Cardiac muscle cell (in vitro differentiated cells and primary cell): ENCODE measurements at regions not wholly inside any gene's neighbourhood (a gene's known extent, or its start where the extent isn't known, plus 50 kb on each side); places are given as distances from the start of the nearest gene placed in this dataset.

ENCODE experiments used
- DNase-seq, 2 donors: peaks; one replicate each; pipeline versions ENCODE4 v3.0.0 to v3.0.0-alpha.2; 2010 to 2017; ENCODE audit warnings: low read depth in 1 of 2, low spot score in 1 of 2
- H3K27ac ChIP-seq: fragments of 200-600 bp; sonication (generic); 2 replicates; pipeline ENCODE4 v1.5.1; 2016
- H3K27me3 ChIP-seq: fragments of 200-600 bp; sonication (generic); 2 replicates; pipeline ENCODE4 v1.6.0; 2016; ENCODE audit warnings: control low read depth
- H3K36me3 ChIP-seq: fragments of 200-600 bp; sonication (generic); 2 replicates; pipeline ENCODE4 v1.5.1; 2016; ENCODE audit warnings: control low read depth
- H3K4me1 ChIP-seq: fragments of 200-600 bp; sonication (generic); 2 replicates; pipeline ENCODE4 v1.8.1; 2017; ENCODE audit warnings: low read depth, mild to moderate bottlenecking, mixed run types
- H3K4me3 ChIP-seq: fragments of 200-600 bp; sonication (generic); 2 replicates; pipeline ENCODE4 v1.5.1; 2016; ENCODE audit warnings: mild to moderate bottlenecking
- H3K9me3 ChIP-seq: fragments of 200-600 bp; sonication (generic); 2 replicates; pipeline ENCODE4 v1.5.1; 2017; ENCODE audit warnings: low read depth, mild to moderate bottlenecking, control low read depth
- TF ChIP-seq, protein P1 (sequence below): IDR thresholded peaks from 2 replicates; pipeline ENCODE4 v1.5.1; 2012; ENCODE audit warnings: low read depth, mild to moderate bottlenecking, low read length

DNA sequence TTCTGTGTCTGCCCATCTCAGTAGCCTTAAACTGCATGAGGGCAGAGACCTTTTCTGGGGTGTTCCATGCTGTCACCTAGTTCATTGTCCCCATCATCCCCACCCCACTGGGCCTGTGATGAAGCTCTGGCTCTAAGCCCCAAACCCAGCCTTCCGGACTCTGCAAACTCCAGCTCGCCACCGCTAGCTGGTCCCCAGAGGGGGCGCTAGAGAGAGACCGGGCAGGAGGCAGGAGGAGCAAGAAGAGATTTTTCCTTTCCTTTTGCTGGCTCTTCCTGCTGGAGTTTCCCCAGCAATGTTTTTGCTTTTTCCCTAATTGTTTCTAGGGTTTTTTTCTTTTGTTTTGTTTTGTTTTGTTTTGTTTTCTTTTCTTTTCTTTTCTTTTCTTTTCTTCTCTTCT is 234.4 kb downstream of the TEX36 start:
- Histone ChIP-seq H3K4me1 (no peaks in the 10 kb centered on the region), H3K27ac (no peak overlapping the region), H3K4me3 (no peak overlapping the region), H3K27me3 (no peaks in the 10 kb centered on the region), H3K9me3 (no peaks in the 10 kb centered on the region), H3K36me3 (no peaks in the 10 kb centered on the region)
- DNase-seq, result peak in 1 of 2 donors; percentile 37
- TF ChIP-seq, protein P1, sequence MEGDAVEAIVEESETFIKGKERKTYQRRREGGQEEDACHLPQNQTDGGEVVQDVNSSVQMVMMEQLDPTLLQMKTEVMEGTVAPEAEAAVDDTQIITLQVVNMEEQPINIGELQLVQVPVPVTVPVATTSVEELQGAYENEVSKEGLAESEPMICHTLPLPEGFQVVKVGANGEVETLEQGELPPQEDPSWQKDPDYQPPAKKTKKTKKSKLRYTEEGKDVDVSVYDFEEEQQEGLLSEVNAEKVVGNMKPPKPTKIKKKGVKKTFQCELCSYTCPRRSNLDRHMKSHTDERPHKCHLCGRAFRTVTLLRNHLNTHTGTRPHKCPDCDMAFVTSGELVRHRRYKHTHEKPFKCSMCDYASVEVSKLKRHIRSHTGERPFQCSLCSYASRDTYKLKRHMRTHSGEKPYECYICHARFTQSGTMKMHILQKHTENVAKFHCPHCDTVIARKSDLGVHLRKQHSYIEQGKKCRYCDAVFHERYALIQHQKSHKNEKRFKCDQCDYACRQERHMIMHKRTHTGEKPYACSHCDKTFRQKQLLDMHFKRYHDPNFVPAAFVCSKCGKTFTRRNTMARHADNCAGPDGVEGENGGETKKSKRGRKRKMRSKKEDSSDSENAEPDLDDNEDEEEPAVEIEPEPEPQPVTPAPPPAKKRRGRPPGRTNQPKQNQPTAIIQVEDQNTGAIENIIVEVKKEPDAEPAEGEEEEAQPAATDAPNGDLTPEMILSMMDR, result no peak

DNA sequence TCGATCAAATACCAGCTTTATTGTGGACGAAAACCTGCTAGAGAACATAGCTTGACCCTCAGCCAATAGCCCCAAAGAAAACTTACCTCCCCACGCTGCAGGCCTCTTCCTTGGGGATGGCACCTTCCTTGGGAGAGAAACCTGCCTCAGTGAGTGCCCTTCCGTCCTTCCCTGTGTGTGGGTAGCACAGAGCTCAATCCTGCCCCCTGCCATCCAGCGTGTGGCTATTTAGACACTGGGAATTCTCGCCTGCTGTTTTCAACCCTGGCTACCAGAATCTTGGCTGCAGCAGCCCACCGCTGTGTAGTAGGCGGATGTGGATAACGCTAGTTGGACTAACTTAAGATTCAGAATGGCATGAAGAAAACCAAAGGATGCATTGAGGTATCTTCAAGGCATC is 238.2 kb downstream of the TEX36 start:
- Histone ChIP-seq H3K36me3 (no peaks in the 10 kb centered on the region), H3K4me3 (no peak overlapping the region), H3K27ac (no peak overlapping the region), H3K27me3 (no peaks in the 10 kb centered on the region), H3K4me1 (no peaks in the 10 kb centered on the region), H3K9me3 (no peaks in the 10 kb centered on the region)
- no peak for DNase-seq
- TF ChIP-seq, protein P1, result no peak

DNA sequence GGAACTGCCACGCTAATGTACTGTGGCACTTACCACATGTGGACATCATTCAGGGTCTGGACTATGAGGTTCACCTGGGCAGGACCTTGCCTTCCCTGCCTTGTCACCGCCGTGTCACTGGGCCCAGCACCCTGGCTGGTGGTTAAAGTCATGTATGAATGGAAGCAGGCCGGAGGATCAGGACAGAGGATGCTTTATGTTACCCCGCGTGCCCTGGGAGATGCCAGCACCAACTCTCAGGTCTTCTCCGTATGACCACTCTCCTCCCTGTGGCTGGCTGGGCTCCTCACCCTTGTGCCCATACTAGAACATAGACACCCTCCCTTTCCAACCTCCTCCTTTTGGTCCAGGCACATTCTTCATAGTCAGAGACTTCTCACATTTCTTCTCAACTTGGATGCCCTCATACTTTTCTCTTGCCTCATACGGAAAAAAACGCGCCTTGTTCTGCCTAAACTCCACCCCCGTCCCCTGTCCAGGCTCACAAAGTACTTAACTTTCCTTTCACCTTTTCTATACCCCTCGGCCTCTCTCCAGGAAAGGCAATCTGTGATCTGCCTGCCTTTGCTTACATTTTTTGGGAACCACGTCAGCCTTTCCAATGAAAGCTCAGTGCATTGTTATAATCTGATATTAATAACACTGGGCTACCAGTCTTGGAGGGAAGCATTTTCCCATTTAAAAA is 240.0 kb downstream of the TEX36 start:
- DNase-seq, result no peak
- TF ChIP-seq, protein P1, result no peak
- no peaks in the 10 kb centered on the region for H3K9me3 ChIP-seq

DNA sequence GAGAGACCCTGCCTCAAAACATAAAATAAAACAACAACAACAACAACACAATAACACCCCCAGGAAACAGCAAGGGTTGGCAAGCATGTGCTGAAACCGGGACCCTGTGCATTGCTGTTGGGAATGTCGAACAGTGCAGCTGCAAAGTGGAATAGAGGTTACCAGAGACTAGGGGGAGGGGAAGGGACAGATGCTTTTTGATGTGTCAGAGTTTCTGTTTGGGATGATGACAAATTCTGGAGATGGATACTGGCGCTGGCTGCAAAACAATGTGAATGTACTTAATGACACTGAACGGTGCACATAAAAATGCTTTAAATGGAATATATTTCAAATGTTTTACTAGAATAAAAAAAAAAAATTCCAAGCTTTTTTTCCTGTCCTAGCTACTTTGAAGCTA is 241.8 kb downstream of the TEX36 start:
- H3K27me3 ChIP-seq, result no peaks in the 10 kb centered on the region
- no peak overlapping the region for H3K4me3 ChIP-seq
- no peak for DNase-seq
- no peaks in the 10 kb centered on the region for H3K36me3 ChIP-seq
- TF ChIP-seq, protein P1, result no peak
- no peaks in the 10 kb centered on the region for H3K9me3 ChIP-seq
- no peak overlapping the region for H3K27ac ChIP-seq
- no peaks in the 10 kb centered on the region for H3K4me1 ChIP-seq

More for the DNA sequence above, 240.0 kb downstream of the TEX36 start:
- Histone ChIP-seq H3K27ac (no peak overlapping the region), H3K36me3 (no peaks in the 10 kb centered on the region), H3K27me3 (no peaks in the 10 kb centered on the region), H3K4me3 (no peak overlapping the region), H3K4me1 (no peaks in the 10 kb centered on the region)

DNA sequence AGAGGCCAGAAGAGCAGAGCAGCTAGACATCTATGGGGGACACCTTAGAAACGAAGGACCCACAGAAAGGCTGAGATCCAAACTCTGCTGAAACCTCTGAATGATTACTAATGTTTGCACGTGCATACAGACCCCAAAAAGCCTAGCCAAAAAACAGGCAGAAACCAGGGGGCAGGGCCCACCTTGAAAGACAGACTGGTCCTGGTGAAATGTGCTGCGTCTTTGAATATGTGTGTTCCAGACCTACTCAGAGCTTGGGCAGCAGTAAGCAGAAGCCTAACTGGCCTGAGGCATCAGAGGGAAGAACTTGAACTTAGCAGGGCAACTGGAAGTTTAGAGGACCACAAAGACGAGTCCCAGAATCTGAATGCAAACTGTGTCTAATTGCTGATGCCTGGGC is 251.8 kb downstream of the TEX36 start:
- no peaks in the 10 kb centered on the region for H3K9me3 ChIP-seq
- TF ChIP-seq, protein P1, result no peak
- no peaks in the 10 kb centered on the region for H3K27me3 ChIP-seq
- H3K36me3 ChIP-seq, result no peaks in the 10 kb centered on the region
- H3K4me3 ChIP-seq, result no peak overlapping the region
- no peak for DNase-seq
- no peaks in the 10 kb centered on the region for H3K4me1 ChIP-seq
- no peak overlapping the region for H3K27ac ChIP-seq
